ENCODE measurements at regions not wholly inside any gene's neighbourhood (a gene's known extent, or its start where the extent isn't known, plus 50 kb on each side); places are given as distances from the start of the nearest gene placed in this dataset.
"Not testable (repeated sequence)": the region's sequence is repeated elsewhere in the genome, so short reads cannot be mapped to it uniquely, and the experiment has no call there.

DNA sequence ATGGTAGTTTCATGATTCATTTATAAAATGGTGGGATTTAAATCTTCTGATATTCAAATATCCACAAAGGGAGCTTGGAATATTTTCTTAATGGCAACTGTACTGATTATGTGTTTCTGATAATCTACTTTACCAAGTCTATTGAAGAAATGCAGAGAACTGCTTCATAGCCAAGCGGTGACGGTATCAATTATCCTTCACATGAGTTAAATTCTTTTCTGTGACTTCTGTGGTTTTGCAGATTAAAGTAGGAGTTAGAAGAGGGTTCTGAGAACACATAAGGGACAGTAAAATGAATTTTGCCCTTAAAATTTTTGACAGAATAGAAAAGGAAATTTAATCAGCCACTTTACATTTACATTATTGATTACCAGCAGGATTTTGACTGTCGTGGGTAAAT is 563.2 kb downstream of the GBE1 start:
- in situ Hi-C loops (cut with MboI; ENCODE audit: low sequenced_read_pairs), result no loop called here

DNA sequence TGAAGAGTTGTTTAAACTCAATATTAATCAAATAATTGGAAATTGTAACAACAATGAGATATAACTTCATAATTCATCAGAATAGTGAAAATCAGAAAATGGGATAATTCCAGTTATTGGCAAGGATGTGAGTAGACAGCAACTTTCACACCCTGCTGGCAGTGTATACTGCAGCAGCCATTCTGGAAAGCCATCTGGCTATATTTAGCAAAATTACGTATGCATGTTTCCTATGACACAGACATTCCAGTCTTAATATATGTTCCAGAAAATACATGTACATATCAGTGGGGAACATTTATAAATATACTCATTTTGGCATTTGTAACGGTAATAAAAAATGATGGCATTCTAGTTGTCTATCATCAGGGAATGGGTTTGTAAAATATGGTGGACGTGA is 564.1 kb downstream of the GBE1 start:
- in situ Hi-C loops (cut with MboI; ENCODE audit: low sequenced_read_pairs), result no loop called here

DNA sequence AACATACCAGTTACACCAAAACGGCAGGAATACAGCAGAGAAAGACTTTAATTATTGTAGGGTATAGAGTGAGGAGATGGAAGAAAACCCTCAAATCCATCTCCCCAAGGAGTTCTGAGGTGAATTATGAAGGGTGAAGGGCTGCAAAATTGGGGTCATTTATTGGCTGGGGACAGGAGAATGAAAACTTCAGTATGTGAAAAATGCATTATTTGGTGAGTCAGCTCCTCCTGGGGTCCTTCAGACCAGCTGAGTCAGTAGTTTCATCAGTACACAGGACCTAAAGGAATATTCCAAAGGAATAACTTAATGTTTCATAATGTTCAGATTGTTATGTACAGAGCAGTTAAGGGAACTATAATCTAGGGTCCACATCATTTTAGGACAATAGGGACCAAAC is 566.0 kb downstream of the GBE1 start:
- in situ Hi-C loops (cut with MboI; ENCODE audit: low sequenced_read_pairs), result no loop called here

DNA sequence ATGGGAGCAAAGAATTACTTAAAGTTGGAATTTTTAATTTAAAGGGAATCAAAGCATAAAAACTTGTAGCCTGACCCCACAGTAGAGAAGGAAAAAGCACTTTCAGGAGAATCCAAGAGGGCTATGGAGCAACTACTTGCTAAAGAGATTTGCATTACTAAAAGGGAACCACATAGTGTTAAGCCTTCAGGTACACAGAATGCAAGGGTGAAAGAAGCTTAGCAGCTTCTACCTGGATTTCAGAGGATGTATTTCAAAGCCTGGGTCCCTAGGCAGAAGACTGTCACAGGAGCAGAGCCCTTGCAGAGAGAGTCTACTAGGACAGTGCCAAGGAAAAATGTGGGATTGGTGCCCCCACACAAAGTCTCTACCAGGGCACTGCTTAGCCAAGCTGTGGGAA is 575.0 kb downstream of the GBE1 start:
- in situ Hi-C loops (cut with MboI; ENCODE audit: low sequenced_read_pairs), result no loop called here

DNA sequence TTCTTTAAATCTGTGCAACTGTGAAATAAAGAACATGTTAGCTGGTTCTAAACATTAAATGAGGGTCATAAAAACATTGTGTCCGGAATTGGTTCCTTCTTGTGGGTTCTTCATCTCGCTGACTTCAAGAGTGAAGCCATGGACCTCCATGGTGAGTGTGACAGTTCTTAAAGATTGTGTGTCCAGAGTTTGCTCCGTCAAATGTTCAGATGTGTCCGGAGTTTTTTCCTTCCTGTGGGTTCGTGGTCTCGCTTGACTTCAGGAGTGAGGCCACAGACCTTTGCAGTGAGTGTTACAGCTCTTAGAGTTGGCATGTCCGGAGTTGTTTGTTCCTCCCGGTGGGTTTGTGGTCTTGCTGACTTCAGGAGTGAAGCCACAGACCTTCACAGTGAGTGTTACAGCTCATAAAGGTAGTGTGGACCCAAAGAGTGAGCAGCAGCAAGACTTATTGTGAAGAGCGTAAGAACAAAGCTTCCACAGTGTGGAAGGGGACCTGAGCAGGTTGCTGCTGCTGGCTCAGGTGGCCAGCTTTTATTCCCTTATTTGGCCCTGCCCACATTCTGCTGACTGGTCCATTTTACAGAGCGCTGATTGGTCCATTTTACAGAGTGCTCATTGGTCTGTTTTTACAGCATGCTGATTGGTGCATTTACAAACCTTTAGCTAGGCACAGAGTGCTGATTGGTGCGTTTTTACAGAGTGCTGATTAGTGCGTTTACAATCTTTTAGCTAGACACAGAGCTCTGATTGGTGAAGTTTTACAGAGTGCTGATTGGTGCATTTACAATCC is 579.2 kb downstream of the GBE1 start:
- in situ Hi-C loops (cut with MboI; ENCODE audit: low sequenced_read_pairs), result not testable (repeated sequence)

DNA sequence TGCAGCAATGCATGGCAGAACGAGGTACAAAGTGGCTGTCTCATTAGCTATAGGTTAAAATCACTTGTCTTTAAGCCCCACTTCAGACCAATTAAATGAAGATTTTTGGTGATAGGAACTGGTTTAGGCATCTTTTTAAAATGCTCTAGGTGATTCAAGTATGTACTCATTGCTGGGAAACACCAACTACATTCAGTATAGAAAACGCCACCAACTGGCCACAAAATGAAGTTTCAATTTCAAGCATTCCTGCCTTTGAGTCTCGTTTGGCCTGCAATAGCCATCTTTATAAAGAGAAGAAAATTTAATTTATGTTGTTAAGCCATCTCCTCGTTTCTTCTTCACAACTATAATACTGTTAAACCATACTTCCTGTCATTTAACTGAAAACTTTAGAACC is 587.9 kb downstream of the GBE1 start:
- in situ Hi-C loops (cut with MboI; ENCODE audit: low sequenced_read_pairs), result no loop called here

DNA sequence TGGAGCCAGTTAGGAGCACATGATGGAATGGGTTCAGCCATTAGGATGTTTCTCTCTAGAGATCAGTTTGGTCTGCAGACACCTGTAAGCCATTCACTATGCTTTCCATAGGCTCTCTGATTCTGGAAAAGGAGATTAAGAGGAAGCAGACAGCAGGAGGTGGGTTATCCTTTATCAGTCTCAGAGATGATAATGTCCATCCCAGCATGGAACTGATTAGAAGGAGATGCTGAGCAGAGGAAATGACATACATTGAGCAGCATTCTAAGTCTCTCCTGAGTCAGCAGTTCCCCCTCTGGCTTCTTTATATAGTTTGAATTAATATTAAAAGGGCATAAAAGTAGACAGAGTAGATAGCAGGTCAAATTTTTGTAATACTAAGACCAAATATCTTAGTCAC is 591.1 kb downstream of the GBE1 start:
- in situ Hi-C loops (cut with MboI; ENCODE audit: low sequenced_read_pairs), result no loop called here

DNA sequence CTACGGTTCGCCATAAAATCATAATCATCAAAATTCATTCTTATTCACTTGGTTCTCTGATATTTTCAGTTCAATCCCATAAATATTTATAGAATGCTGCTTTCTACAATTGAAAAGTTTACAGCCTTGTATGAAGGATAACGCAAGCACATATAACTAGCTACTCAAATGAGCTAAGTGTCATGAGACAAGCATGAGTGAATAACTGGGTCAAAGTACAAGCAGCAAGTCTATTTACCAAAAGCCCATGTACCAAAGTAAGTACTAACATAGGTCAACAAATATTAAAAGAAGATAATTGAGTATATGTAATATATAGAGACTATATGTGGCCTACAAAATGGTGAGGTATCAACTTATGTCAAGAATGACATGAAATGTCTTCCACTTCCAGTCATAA is 596.6 kb downstream of the GBE1 start:
- in situ Hi-C loops (cut with MboI; ENCODE audit: low sequenced_read_pairs), result no loop called here

DNA sequence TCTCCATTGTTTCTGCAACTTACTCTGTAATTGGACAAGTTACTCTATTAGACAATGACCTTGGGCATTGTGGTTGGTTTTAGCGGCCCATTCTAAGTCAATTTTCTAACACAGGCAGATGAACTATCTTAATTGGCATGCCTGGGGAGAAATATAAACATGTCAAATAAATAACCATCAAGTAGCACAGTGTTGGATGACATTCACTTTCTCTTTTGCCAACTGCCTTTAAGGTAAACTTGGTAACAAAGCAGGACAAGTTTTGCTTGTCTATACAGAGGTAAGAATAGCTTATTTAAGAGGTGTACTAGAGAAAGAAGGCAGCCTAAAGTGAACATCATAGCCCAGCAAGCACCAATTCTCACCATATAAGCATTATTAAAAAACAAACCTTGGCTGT is 599.6 kb downstream of the GBE1 start:
- in situ Hi-C loops (cut with MboI; ENCODE audit: low sequenced_read_pairs), result no loop called here

DNA sequence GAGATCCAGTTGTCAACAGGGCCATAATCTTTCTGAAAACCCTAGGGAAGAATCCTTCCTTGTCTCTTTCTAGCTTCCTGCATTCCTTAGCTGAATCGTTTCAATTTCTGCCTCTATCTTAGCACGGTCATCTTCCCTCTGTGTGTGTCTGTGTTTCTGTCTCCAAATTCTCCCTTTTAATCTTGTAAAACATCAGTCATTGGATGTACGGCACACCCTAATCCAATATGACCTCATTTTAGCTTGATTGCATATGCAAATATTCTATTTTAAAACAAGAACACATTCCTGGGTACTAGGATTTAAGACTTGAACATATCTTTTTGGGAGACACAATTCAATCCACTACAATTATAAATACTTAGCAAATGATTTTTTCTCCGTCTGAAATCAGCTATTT is 600.3 kb downstream of the GBE1 start:
- in situ Hi-C loops (cut with MboI; ENCODE audit: low sequenced_read_pairs), result no loop called here

DNA sequence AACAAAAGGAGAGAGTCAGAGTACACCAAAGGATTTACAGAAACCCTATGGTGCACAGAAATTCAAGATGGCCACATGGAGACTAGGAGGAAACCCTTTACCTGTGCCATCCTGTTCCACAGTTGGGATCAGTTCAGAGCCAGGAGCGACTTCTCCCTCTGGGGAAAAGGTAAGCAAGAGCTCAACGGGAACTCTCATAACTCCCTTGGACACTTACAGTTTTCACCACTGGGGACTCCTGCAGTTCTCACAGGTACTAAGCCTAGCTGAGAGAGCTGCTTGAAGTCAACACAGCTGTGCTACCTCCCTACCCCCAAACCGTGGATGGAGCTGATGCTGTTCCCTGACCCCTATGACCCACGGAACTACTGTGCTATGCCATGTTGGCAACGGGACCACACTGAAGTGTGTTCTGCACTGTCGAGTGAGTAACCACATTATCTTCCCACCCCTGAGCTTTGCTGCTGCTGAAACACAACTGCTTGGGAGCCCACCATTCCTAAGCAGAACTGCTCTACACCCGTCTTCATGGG is 606.8 kb downstream of the GBE1 start:
- in situ Hi-C loops (cut with MboI; ENCODE audit: low sequenced_read_pairs), result no loop called here

DNA sequence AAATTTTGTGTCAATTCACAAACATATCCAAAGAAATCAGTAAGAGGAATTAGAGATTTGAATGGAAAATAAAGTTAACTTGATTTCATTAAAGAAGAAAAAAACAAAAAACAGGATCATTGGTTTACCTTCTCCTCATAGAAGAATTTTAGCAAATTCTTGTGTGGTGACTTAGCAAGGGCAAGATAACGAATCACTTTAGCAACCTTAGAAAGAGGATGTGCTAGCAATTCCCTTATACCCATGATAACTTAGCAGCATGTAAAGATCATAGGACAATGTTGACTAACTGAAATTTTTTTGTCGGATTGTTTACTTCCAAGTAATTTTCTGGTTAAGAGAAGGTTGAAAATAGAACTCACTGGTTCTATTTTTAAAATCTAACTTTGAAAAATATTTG is 609.3 kb downstream of the GBE1 start:
- in situ Hi-C loops (cut with MboI; ENCODE audit: low sequenced_read_pairs), result no loop called here

DNA sequence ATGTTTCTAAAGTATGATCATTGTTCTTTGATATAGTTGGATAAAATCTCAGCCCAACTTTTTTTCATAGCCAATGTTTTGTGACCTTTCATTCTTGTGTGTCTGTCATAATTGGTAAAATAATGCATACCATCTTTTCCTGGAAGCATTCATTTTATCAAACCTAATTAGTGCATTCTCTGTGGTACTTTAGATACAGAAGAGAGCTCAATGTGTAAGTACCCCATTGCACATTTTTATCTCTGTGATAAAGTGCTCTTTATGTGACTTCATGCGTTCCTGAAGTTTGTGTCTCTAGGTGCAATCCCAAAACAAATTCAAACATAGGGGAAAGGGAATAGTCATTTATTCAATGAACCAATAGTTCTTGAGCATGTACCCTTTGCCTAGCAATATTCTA is 628.5 kb downstream of the GBE1 start:
- in situ Hi-C loops (cut with MboI; ENCODE audit: low sequenced_read_pairs), result no loop called here

DNA sequence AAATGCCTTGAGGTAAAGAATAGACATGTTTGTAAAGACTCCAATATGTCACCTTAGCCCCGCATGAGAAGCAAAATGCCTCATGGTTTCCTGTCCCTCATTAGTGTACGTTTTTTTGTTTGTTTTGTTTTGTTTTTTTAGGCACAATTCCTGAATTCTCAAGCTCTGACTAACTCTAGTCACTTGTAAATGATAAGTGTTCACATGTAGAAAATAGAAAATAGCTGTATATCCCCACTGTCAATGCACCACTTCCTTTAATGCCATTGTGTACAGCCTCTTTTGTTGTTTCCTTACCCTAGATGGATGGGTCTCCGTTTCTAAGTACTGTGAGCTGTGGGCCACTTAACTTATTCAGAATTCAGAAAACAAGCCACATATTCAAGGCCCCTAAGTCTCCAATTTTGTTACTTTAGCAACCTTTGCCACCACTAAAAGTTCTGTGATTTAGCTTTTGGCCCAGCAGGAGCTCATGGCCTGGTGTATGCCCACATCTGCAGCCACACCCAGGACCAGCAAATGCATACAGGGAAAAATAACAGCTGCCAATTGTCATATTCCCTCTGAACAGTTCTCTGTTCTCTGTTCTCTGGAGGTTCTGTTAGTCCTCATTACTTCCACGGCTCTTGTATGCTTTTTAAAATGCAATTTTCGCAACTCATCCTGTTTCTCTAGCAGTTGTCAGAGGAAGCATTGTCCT is 655.5 kb downstream of the GBE1 start:
- in situ Hi-C loops (cut with MboI; ENCODE audit: low sequenced_read_pairs), result no loop called here

DNA sequence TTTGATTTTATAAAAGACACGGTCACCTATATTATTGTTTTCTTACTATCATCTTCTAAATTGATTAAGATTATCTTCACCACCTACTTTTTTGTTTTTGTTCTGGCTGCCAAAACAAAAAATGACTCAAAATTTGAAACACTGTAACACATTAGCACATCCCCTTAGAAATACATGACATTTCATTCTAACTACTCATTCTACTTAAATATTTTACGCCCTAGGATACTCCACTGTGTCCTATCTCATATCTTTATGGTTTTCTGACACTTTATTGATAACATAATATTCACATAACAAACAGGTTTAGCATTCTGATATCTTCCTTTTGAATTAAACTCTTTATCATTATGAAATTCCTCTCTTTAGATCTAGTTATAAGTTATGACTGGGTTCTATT is 656.2 kb downstream of the GBE1 start:
- in situ Hi-C loops (cut with MboI; ENCODE audit: low sequenced_read_pairs), result no loop called here

DNA sequence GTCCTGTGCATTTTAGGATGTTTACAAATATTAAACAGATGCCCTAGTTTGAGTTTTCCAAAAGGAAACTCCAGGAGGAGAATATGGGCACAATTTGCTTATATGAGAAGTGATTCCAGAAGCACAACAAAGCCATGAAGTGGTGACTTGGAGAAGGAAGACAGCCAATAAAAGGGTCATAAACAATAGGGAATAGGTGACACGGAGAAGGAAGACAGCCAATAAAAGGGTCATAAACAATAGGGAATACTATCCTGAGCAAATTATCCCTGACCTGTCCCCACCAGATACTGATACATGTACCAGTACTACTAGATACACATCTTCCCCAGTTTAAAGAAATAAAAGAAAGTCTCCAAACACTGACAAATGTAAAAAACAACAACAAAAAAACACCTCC is 663.6 kb downstream of the GBE1 start:
- in situ Hi-C loops (cut with MboI; ENCODE audit: low sequenced_read_pairs), result no loop called here

DNA sequence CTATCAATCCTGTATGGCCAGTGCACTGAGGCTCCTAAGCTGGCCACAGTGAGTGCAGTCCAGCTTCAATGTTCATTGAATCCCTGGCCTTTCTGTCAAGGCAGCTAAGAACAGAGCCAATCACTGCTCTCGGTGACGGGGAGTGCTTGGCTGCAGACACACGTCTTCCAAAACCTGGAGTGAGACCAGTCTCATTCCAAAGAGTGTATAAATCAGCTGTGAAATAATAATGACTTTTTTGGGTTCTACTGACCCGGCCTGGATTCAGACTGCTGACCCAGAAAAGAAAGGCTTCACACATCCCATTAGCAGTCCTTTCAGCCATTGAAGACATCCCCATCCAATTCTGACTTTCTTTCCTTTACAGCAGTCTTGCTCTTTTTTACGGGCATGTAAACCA is 665.5 kb downstream of the GBE1 start:
- in situ Hi-C loops (cut with MboI; ENCODE audit: low sequenced_read_pairs), result no loop called here

DNA sequence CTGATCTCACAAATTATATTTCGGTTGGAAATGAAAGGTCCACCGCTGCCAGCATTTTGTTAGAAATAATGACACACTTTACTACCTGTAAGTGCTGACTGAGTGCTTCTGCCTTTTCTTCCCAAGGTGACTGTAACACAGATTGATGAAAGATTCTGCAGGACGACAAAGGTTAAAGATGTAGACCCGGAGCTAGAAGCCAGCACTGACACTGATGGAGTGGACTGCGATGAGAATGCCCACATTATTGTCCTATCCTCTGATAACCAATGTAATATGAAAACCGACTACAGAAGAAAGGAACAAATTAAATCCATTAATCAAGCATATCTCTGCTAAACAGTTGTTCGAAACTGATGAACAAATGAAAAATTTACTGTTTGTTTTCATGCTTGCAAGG is 666.5 kb downstream of the GBE1 start:
- in situ Hi-C loops (cut with MboI; ENCODE audit: low sequenced_read_pairs), result no loop called here

DNA sequence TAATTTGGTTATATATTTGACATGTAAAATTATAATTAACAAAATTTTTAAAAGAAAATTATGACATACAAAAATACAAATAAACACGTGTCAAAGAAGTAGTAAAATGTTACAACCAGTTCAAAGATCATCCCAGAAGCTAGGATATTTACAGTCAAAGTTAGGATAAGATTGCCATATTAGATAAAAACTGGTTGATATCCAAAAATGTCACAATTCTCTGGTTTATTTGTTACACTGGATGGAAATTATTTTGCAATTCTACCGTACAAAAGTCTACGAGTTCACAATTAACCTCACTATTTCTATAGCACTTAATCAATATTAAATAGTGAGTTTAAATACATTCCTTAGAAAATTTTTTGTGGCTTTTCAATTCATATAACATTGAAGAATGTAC is 673.8 kb downstream of the GBE1 start:
- in situ Hi-C loops (cut with MboI; ENCODE audit: low sequenced_read_pairs), result no loop called here

DNA sequence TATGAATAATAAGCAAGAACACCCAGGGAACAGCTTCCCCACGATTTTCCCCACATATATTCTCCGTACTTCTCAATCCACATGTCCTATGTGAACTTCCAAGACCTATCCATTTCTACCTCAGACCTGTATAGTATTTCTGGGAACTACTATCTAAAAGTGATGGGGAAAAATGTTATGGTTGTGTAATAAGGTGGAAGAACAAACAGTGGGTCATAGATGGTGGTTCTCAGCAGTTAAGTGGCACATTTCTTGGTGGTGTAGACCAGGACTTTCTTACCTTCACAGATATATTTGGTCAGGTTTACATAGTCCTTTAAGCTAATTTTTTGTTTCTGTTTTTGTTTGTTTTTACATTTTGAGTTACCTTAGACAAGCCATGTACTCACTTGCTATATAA is 675.1 kb downstream of the GBE1 start:
- in situ Hi-C loops (cut with MboI; ENCODE audit: low sequenced_read_pairs), result no loop called here

DNA sequence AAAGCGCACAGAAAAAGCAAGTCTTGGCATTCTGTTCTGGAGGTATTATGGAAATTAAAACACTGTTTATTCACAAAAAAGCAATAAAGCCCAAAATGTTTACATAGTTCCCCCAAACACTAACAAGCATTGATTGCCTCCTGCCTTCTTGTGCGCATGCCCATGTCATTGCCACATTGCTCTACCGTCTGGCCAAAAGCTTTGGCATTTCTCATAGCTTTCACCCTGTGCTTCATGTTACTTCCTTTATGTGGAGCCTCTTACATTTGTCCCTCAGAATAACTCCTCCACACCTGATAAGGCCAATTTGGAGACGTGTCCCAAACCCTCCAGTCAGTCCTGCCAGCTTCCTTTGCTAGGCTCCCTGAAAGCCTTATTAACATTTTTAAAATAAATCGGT is 680.8 kb downstream of the GBE1 start:
- in situ Hi-C loops (cut with MboI; ENCODE audit: low sequenced_read_pairs), result no loop called here

DNA sequence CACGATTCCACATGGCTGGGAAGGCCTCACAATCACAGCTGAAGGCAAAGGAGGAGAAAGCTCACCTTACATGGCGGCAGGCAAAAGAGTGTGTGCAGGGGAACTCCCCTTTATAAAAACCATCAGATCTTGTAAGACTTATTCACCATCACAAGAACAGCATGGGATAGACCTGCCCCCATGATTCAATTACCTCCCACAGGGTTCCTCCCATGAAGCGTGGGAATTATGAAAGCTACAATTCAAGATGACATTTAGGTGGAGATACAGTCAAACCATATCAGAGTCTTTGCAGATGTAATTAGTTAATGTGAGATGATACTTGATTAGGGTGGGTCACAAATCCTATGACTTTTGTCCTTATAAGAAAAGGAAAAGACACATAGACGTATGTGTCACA is 688.9 kb downstream of the GBE1 start:
- in situ Hi-C loops (cut with MboI; ENCODE audit: low sequenced_read_pairs), result no loop called here

DNA sequence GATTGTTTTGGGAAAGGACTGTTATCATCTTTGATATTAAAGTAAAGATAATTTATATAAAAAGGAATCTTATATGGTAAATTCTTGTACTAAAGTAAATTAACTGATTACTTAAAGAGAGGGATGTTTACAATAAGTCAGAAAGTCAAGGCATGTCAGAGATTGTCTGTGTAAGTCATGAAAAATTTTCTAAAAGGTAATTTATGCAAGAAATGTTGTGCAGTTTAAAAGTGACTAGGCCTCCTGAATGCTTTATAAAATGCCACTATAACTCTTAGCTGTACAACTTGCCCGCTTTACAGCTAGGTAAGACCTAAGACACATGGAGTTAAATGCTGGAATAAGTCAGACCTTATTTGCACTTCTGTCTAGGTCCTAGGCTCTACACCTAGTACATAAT is 692.9 kb downstream of the GBE1 start:
- in situ Hi-C loops (cut with MboI; ENCODE audit: low sequenced_read_pairs), result no loop called here
